NCI-H2029 treated with DMSO at 0.1 percent for 48 hours (cell line): ENCODE measurements at regions not wholly inside any gene's neighbourhood (a gene's known extent, or its start where the extent isn't known, plus 50 kb on each side); places are given as distances from the start of the nearest gene placed in this dataset.
"Not testable (repeated sequence)": the region's sequence is repeated elsewhere in the genome, so short reads cannot be mapped to it uniquely, and the experiment has no call there.

ENCODE experiments used
- DNase-seq: peaks from one replicate; lab custom pipeline; 2025; lab: John Stamatoyannopoulos, UW

GRCh38 chr4:159829184-159829583 is 726.3 kb downstream of the RAPGEF2 start:
- no peak for DNase-seq

DNA sequence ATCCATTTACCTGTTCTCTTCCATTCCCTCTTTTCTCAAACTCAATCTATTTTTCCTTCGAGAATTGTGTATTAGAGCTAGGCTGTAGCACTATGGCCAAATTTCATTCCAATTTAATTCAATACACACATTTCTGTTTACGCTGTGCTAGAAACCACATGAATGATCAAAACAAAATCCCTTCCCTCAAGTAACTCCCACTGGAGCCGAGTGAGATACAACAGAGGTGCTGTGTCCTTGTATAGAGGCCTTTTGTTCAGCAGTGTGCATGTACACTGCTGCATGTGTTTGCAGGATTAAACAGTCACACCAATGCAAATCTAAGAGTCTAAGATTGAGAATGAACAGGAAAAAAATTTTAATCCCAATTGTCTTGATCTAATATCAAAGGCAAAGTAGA is 734.2 kb downstream of the RAPGEF2 start:
- no peak for DNase-seq

DNA sequence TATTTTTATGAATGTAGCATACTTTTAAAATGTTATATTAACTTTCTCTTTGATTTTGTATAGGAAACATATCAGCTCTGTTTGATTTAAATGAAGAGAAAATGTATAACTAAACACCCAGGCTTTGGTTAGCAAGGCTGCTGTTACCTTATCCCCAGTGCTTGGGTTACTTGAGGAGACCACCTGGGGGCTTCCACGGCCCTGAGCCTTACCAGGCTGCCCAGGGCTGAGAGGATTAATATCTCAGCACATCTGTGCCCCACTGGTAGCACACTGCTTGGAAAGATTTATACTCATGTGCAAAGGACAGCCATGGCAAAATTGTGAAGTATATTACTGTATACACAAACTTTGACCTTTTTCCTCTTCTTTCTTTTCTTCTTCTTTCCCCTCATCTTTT is 752.9 kb downstream of the RAPGEF2 start:
- no peak for DNase-seq

GRCh38 chr4:159856451-159856850 is 753.6 kb downstream of the RAPGEF2 start:
- no peak for DNase-seq

DNA sequence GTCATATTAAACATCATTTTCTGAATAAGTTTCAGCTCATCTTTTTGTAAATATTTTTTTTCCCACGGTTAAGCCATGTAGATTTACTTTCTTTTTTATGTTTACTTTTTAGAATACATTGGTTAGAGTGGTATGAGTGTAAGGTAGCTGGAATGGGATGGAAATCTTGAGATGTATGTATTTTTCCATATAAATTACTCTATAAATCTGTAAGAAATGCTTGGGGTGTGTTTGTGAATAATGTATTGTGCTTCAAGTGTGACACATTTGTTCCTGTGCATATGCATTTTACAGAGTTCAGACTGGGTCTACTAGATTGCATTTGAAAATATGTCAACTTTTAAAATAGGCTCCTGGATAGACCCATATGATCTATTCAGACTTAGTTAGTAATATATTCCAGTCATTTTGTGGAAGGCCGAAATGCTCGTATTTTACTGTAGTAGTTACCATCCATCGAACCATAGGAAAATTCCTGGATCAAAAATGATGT is 756.8 kb downstream of the RAPGEF2 start:
- DNase-seq: no peak

DNA sequence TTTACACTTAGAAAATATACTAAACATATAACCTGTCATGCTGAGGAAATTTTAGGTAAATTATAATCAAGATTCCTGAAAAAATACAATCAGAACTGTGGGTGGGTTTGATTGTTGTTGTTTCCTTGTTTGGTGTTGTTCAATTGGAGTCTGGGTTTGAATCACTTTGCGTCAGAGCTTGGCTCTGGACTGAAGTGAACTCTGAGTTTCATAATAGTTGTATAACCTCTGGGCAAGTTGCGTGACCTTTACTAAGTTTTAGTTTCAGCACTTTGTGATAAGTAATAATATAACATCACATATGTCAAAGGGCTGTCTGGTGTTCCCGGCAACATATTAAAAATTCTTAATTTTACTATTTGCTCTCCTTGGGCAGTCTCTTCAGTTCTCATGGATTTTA is 758.1 kb downstream of the RAPGEF2 start:
- no peak for DNase-seq

DNA sequence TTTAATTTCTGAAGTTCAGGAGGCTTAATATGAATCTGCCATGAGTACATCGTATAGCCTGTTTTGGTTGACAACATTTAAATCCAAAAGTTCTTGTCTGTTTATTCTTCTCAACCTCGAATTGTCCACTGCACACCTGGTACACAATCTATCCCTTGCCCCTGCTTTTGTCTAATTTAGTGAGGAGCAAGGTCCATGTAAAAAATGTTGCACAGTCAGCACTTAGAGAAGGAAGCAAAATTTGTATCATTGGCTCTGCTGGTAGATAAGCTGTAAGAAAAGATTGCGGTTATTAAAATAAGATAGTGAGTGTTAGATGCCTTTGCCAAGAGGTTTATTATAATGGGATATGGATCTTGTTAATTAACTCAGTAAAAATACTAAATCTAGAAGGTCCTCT is 761.5 kb downstream of the RAPGEF2 start:
- no peak for DNase-seq

GRCh38 chr4:159867673-159868072 is 764.8 kb downstream of the RAPGEF2 start:
- no peak for DNase-seq

- not testable (repeated sequence) for DNase-seq
These were observed 766.1 kb downstream of the RAPGEF2 start for GRCh38 chr4:159868936-159869335.

- no peak for DNase-seq
These were observed 768.3 kb downstream of the RAPGEF2 start for GRCh38 chr4:159871141-159871540.

DNA sequence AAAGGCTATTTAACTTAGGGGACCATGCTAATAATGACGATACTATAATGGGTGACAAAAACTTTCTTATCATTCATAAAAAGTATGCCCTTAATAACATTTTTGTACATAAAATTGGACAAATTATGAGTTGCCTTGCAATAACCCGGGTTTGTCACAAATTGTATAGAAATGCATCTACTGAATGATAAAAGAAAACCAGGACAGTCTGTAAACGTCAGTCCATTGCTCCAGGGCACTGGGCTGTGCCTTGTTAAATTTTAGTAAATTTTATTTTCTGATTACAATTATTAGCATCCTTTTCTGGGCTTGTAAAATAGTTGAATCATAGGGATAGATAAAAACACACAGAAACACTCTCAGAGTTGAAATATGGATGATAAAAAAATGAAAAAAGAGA is 778.3 kb downstream of the RAPGEF2 start:
- no peak for DNase-seq

- DNase-seq: no peak
These were observed 782.1 kb downstream of the RAPGEF2 start for GRCh38 chr4:159884989-159885388.

DNA sequence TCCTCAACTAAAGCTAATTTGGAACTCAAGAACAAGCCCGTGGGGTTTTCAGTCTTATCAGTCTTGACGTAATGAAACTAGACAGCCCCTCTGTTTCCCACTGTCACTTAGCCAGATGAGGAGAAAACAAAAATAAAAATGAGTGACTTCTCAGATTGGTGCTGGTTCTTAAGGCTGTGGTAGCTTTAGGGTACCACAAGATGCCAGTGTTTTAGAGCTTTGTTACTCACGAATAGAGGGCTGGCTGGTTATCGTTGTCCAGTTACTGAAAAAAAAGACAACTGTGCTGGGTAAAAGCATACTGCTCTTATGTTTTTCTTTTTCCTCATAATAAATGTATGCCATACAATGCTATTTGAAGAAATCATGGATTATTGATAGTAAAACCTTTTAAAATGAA is 796.7 kb downstream of the RAPGEF2 start:
- DNase-seq: no peak

GRCh38 chr4:159900562-159900961 is 797.7 kb downstream of the RAPGEF2 start:
- no peak for DNase-seq

- DNase-seq: no peak
These were observed 799.8 kb downstream of the RAPGEF2 start for GRCh38 chr4:159902648-159903047.

DNA sequence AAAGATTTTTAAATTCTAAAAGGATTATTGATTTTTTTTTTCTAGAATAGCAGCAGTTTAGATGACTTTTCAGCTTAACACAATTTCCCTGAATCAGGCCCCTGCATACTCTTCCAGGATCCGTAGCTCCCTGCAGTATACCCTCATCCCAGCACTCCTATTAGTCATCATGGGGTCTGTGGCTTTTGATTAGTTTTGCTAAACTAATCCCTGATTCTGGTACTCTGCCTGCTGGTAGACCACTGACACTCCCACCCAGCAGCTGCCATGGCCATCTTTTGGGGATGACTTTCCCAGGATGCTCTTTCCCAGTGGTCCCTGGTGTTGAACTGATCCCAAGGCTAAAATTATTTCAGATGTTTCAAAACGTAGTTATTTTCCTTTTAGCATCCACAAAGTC is 802.0 kb downstream of the RAPGEF2 start:
- no peak for DNase-seq

DNA sequence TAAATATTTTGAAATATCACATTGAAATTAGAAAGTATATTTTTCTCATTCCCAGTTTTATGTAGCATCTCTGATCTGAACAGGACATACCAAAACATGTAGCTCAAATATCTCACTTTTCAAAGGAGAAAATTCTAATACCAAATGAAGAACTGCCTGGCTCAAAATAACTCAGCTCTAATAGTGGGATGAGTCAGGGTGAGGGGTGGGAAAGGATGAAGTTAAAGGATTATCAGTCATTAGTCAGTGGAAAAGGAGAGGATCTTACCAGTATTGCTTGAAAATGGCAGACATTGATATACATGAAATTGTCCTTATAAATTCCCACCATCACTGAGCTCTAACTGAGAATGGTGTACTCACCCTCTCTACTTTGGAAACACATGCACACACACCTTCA is 803.2 kb downstream of the RAPGEF2 start:
- DNase-seq: no peak

DNA sequence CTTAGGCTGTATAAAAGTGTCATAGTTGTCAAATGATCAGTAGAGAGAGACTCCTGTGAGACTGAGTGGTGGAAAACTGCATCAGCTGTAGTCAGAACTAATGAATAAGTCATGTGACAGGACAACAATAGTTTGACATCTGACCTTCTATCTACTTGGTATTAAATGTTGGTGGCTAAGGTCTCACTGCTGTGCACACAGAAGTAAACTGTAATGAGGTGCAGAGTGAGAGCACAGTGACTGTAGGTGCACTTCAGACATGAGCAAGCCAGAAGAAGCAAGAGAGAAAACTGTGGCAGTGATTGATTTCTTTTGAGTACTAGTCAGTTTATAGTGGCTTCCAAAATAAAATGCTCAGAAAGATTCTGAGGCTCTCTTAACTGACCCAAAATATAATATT is 803.6 kb downstream of the RAPGEF2 start:
- DNase-seq: no peak

- DNase-seq: no peak
These were observed 807.8 kb downstream of the RAPGEF2 start for GRCh38 chr4:159910721-159911120.

DNA sequence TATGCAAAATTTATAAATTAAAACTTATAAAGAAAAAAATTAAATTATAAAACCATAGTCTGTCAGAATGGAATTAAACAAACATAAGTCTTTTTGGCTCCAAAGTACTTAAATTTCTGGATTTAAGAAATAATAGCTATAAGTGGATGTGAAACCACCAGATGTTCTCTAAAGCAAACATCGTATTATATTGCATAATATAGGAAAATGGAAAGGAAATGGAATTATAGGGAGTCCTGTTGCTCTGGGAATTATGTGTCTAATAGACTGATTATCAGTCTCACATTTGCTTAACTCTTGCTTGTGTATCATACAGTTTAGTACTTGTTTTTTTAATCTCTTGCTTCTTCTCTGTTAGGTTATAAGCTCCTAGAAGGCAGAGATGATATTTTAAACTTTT is 819.2 kb downstream of the RAPGEF2 start:
- DNase-seq: no peak

DNA sequence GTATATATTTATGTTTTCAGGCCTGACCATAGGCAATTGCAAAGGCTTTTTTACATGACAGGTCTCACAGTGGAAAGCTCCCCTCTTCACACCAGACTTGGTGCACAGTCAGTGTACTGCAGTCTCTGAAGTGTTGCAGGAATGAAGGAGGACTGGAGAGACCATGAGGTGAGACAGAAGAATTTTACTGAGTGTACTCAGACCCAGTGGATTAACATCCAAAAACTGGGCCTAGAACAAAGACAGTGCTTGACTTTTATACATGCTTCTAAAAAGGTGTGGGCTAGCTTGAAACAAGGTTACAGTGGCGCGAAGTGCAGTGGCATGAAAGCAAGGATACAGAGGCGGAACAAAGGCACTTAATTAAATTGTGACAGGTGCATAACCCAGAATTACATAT is 822.9 kb downstream of the RAPGEF2 start:
- no peak for DNase-seq

DNA sequence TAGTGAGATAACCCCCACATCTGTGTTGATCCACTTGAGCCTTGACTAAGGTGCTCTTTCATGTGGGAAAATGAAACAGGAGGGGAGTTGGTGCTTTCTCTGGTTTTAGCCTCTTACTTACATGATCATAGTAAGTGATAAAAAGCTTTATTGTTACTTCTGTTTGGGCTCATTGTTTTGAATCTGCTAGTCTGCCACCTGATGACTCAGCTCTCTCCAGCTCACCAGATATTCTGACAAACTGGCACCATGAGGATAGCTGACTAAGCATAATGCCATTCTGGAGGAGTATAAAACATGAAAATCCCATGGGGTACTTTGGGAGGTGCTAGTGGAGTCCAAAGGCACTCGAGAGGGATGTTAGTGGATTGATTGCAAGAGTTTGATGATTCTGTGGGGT is 824.0 kb downstream of the RAPGEF2 start:
- no peak for DNase-seq

GRCh38 chr4:159927781-159928180 is 824.9 kb downstream of the RAPGEF2 start:
- DNase-seq: no peak

DNA sequence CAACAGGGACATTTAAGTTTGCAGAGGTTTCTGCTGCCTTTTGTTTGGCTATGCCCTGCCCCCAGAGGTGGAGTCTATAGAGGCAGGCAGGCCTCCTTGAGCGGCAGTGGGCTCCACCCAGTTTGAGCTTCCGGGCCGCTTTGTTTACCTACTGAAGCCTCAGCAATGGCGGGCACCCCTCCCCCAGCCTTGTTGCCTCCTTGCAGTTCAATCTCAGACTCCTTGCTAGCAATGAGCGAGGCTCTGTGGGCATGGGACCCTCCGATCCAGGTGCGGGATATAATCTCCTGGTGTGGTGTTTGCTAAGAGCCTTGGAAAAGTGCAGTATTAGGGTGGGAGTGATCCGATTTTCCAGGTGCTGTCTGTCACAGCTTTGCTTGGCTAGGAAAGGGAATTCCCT is 831.7 kb downstream of the RAPGEF2 start:
- not testable (repeated sequence) for DNase-seq

GRCh38 chr4:159937595-159937994 is 834.7 kb downstream of the RAPGEF2 start:
- no peak for DNase-seq
